GM20431 (cell line): ENCODE measurements at regions not wholly inside any gene's neighbourhood (a gene's known extent, or its start where the extent isn't known, plus 50 kb on each side); places are given as distances from the start of the nearest gene placed in this dataset.

Experiments
- in situ Hi-C: fragments of 300-500 bp; cut with MseI, MboI; formaldehyde crosslinking; loops from one replicate; pipeline ENCODE4 v1.15.0; 2020; ENCODE audit warnings: low sequenced_read_pairs; ENCODE audit not compliant: unreplicated experiment

- in situ Hi-C loops = no loop called here
Measured at GRCh38 chr4:65152205-65152604, 518.1 kb downstream of the EPHA5 start.

GRCh38 chr4:65139998-65140397 is 530.3 kb downstream of the EPHA5 start:
- in situ Hi-C loops = no loop called here

DNA sequence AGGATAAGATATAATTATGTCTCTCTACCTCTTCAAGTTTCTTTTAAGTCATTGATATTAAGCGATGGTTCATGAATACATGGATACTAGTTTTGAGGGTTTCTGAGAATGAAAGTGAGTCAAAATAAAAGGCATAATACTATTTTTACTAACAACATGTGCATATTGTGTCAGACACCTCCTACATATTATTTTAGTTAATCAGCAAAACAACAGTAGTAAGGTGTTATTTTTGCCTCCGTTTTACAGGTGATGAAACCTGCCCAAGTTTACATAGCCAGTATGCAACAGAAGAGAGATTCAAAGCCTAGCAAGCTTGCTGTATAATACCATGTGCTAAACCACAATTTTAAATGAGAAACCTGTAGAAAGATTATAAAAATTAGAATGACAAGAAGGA is 544.1 kb downstream of the EPHA5 start:
- in situ Hi-C loops = no loop called here

DNA sequence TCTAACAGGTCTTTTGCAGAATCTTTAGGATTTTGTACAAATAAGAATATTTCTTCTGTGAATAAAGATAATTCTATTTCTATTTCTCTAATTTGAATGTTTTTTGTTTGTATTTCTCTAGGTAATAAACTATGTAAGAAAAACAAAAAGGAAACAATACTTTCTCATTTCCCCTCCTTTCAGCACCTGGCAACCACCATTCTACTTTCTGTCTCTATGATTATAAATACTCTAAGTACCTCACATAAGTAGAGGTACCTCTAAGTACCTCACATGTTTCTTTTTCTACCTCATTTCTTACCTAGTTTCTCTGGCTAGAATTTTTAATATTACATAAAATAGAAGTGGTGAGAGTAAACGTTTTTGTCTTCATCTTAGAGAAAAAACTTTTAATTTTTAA is 550.0 kb downstream of the EPHA5 start:
- in situ Hi-C loops = no loop called here

DNA sequence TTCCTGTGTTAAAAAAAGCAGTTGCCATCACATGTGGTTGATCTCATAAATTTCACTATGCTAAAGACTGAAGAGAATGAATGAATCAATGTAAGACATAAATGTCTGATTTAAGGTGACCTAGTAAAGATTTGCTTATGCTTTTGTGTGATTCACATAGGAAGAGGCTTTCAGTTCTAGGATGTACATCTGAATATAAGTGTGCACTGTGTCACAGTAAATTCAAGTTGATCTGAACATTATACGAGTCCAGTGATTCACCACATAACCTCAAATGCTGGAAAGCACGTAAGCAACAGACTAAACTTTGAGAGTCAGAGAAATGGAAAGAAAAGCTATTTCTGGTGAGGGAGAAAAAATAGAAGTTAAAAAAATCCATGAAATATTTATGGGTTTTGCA is 567.9 kb downstream of the EPHA5 start:
- in situ Hi-C loops = no loop called here

DNA sequence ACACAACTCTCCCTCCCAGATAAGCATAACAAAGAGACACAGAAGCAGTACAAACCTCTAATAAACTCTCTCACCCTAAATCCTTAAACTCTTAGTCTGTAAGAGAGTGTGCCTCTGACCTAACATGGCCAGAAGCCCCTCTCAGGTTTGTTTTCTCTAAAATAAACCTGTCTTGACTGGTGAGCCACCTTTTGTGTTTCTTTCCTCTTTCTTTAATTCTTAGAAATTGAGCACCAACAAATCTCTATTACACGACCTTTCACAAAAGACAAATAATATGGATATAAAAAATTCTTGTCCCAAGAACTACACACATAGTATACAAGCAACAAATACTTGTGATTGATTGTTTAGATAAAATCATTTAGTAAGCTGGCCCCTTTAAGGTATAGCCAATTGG is 573.7 kb downstream of the EPHA5 start:
- in situ Hi-C loops = no loop called here

DNA sequence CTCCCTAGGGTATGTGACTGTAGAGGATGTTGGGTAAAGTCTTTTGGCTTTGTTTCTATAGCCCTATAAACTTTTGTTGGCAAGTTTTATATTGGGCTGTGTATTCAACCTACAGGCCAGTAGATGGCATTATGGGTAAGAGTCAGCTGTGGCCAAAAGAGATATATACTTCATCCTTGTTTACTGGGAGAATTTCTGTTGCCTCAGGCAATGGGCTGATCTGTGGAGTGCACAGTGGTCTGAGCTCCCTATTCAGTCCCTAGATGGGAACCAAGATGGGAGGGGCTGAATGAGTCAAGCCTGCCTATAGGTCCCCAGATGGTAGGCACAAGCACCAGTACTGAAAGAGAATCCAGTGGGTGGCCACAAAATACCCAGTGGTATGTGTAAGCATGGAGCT is 580.6 kb downstream of the EPHA5 start:
- in situ Hi-C loops = no loop called here

DNA sequence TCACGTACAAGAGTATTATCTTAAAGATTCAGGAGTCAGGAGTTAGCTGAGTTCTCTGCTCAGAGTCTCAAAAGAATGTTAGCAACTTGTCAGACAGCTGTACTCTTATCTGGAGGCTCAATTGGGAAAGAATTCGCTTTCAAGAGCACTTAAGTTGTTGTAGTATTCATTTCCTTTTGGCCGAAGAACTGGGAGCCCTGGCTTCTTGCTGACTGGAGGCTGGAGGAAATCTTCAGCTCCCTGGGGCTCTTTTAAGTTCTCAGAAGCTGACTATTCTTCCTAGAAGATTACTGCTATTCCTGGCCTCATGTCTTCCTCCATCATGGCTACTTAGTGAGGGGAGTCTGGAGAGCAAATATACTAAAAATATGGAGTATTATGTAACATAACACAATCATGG is 587.2 kb downstream of the EPHA5 start:
- in situ Hi-C loops = no loop called here

- in situ Hi-C loops = no loop called here
Measured at GRCh38 chr4:65071564-65071963, 598.7 kb downstream of the EPHA5 start.

DNA sequence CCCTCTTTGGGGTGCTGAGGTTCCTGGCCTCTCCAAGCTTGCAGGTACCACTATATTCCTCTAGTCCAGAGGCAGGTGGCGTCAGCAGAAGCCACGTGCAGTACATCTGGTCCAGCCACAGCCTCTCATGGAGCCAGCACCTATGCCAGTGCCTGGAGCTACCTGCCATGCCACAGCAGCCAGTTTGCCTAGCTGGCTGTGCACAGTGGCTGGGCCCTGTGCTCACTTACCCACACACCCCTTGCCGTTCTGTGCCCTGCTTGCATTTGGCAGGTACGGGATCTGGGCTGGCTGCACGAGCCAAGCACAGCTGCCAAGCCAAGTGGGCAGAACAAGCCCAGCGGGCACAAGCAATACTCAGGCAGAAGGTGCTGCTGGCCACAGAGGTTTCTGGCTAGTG is 601.1 kb downstream of the EPHA5 start:
- in situ Hi-C loops = no loop called here

DNA sequence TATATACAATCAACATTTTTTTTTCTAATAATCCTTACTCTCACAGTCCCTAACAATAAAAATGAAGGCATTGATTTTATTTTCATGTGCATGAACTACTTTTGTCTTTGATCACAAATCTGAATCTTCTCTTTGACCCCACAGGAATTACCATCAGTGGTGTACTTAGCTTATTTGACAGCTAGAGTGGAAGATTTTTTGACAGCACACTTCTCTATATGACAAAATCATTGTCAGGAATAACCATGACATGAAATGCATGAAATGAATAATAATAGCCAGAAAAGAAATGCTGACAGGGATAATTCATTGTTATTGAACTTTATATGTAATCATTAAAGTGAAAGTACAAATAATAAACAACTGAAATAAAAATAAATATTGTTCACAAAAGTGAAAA is 604.2 kb downstream of the EPHA5 start:
- in situ Hi-C loops = no loop called here

- in situ Hi-C loops = no loop called here
Measured at GRCh38 chr4:65063601-65064000, 606.7 kb downstream of the EPHA5 start.

DNA sequence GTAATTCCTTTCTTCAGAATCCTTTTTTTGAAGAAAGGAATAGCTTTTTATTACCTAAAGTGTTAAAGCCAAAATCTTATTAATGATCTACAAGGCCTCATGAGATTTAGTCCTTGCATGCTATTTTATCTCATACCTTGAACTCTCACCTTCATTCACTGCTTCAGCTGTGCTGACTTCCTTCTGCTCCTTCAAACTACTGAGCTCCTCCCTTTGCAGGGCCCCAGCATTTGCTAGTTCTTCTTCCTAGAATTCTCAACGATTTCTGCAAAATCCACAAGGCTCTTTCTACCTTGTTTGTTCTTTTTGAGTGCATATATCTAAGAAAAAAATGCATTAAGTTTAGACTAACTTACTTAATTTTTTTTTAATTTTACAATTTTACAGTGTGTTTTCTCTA is 619.5 kb downstream of the EPHA5 start:
- in situ Hi-C loops = no loop called here

DNA sequence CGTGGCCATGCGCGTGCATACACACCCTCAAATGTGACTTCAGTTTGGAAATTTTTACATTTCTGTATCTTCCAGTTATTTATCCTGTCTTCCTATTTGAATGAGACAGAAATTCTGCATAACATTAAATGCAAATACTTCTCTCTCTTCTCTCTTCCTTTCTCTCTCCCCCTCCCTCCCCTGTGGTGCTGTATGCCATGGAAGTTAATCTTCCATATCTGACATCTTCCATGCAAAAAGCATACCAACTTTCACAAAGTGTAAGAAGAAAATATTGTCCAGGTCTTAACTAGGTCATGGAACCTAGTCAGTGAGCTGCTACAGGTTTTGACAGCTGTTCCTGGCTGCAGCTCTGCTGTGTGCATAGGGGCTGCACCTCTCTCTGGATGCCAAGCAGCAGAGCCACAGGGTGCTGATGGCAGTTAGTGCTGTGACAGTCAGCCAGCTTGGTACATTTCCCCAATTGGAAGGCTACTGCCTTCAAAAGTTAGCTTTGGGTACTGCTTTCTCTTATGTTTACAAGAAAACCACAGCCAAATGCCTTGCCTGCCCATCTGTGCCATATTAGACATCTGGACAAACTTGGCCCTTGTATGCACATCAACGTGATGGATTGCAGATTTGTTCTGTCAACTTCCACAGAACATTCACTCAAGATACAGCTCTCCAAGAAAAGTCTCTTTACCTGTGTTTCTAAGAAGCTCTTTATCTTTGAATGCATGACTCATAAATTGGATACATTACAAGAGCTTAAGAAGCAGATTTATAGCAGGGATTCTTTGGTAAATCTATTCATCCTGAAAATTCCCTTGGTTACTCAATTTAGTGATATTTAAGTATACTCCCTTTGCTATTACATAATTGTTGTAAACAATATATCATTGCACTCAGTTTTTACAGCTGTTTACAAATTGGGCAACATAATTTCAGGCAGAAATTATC is 623.8 kb downstream of the EPHA5 start:
- in situ Hi-C loops = no loop called here

DNA sequence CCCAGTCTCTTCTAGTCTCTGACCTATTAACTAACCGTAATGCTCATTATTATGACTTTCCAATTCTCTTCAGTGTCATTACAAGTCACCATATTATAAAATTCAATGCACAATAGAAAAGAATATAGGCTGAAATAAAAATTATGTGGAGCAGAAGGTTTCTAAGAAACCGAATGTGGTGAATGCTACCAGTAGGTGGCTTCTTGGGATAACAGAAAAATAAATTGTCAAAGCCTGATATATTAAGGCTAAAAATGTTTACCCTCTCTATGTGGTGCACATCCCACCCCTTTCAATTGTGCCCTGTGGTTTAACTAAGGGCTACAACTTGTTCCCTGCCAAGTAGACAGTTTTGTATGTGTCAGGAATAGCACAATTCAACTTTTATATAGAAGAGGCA is 624.6 kb upstream of the TECRL start:
- in situ Hi-C loops = no loop called here

- in situ Hi-C loops = no loop called here
Measured at GRCh38 chr4:65028592-65028991, 619.3 kb upstream of the TECRL start.

DNA sequence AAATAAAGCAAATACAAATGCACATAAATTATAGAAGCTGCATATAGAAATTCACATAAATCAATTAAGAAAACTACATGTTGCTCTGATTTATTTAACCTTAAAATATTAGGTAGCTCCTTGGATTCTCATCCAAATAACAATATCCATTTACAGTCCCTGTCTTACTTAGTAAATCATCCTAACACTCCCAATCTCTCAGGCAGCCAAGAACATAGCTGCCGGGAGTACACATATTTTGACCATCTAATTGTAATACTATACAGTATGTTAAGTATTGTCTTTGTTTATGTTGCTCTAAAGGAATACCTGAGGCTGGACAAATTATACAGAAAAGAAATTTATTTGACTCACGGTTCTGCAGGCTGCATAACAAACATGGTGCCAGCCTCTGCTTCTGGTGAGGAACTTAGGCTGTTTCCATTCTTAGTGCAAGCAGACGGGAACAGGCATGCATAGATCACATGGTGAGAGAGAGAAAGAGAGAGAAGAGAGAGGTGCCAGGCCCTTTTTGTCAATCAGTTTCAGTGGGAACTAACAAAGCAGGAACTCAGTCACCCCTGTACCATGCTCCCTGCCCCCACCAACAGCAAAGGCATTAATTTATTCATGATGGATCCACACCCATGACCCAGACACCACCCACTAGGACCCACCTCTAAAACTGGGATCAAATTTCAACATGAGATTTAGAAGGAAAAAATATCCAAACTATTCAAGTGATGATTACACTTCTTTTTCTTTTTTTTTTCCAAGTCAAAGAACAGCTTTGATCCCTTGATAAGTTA is 614.8 kb upstream of the TECRL start:
- in situ Hi-C loops = no loop called here

DNA sequence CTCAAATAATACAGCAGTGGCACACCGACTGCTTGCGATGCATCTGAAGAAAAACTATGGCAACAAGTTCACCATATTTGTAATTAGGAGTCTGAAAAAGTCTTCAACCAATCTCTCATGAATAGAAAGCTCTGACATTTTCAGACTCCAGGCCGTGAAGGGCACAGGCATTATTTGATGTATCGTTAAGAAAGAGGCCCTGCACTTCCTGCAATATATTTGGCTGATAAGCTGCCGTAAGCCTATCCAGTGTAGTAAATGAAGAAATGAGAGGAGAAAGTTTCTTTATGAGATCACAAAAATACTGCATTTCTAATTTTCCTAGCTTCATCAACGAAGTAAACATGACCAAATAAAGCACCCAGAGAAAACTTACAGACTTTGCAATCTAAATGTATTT is 613.8 kb upstream of the TECRL start:
- in situ Hi-C loops = no loop called here

- in situ Hi-C loops = no loop called here
Measured at GRCh38 chr4:65021737-65022136, 612.5 kb upstream of the TECRL start.

GRCh38 chr4:65021149-65021548 is 611.9 kb upstream of the TECRL start:
- in situ Hi-C loops = no loop called here

DNA sequence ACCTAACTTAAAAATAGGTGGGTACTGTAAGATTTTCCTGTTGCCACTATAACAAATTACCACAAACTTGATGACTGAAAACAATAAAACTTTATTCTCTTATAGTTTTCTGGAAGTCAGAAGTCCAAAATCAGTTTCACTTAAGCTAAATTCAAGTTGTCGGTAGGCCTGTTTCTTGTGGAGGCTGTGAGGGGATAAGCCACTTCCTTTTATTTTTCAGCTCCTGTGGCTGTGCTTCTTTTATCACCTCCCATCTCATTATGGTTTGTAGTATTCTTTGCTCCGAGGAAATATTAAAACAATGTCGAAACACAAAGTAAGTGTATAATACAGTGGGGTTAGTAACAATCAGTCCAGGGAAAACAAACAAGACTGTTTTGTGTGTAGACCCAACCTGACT is 610.5 kb upstream of the TECRL start:
- in situ Hi-C loops = no loop called here
